ENCODE measurements at regions not wholly inside any gene's neighbourhood (a gene's known extent, or its start where the extent isn't known, plus 50 kb on each side); places are given as distances from the start of the nearest gene placed in this dataset.
"Not testable (repeated sequence)": the region's sequence is repeated elsewhere in the genome, so short reads cannot be mapped to it uniquely, and the experiment has no call there.

GRCh38 chr1:56266359-56266758, 313.0 kb downstream of the PLPP3 start:
- DNase-seq (ENCODE audit: low spot score) = no peak

- no peak for DNase-seq (ENCODE audit: low spot score)
Observed at GRCh38 chr1:56265216-56265615, 314.1 kb downstream of the PLPP3 start.

GRCh38 chr1:56263908-56264307, 315.5 kb downstream of the PLPP3 start:
- no peak for DNase-seq (ENCODE audit: low spot score)

- no peak for DNase-seq (ENCODE audit: low spot score)
Observed at GRCh38 chr1:56258371-56258770, 321.0 kb downstream of the PLPP3 start.

GRCh38 chr1:56257726-56258125, 321.6 kb downstream of the PLPP3 start:
- DNase-seq (ENCODE audit: low spot score) = no peak

GRCh38 chr1:56256153-56257000, 323.0 kb downstream of the PLPP3 start:
- DNase-seq (ENCODE audit: low spot score) = no peak

GRCh38 chr1:56255516-56256152, 323.7 kb downstream of the PLPP3 start:
- DNase-seq (ENCODE audit: low spot score) = no peak

GRCh38 chr1:56254130-56254529, 325.2 kb downstream of the PLPP3 start:
- no peak for DNase-seq (ENCODE audit: low spot score)

GRCh38 chr1:56250809-56251208, 328.6 kb downstream of the PLPP3 start:
- DNase-seq (ENCODE audit: low spot score) = no peak

GRCh38 chr1:56249234-56249633, 330.1 kb downstream of the PLPP3 start:
- DNase-seq (ENCODE audit: low spot score) = no peak

- DNase-seq (ENCODE audit: low spot score) = no peak
Observed at GRCh38 chr1:56248138-56248537, 331.2 kb downstream of the PLPP3 start.

GRCh38 chr1:56246726-56247125, 332.6 kb downstream of the PLPP3 start:
- DNase-seq (ENCODE audit: low spot score) = not testable (repeated sequence)

GRCh38 chr1:56240400-56240799, 339.0 kb downstream of the PLPP3 start:
- DNase-seq (ENCODE audit: low spot score) = no peak

GRCh38 chr1:56237491-56238064, 341.8 kb downstream of the PLPP3 start:
- no peak for DNase-seq (ENCODE audit: low spot score)

GRCh38 chr1:56236688-56237087, 342.7 kb downstream of the PLPP3 start:
- DNase-seq (ENCODE audit: low spot score) = no peak

GRCh38 chr1:56235909-56236510, 343.4 kb downstream of the PLPP3 start:
- no peak for DNase-seq (ENCODE audit: low spot score)

- no peak for DNase-seq (ENCODE audit: low spot score)
Observed at GRCh38 chr1:56229186-56229585, 350.2 kb downstream of the PLPP3 start.

- no peak for DNase-seq (ENCODE audit: low spot score)
Observed at GRCh38 chr1:56227886-56228285, 351.5 kb downstream of the PLPP3 start.

- no peak for DNase-seq (ENCODE audit: low spot score)
Observed at GRCh38 chr1:56227401-56227800, 352.0 kb downstream of the PLPP3 start.

GRCh38 chr1:56225964-56226815, 353.2 kb downstream of the PLPP3 start:
- DNase-seq (ENCODE audit: low spot score) = no peak

- DNase-seq (ENCODE audit: low spot score) = no peak
Observed at GRCh38 chr1:56223968-56224367, 355.4 kb downstream of the PLPP3 start.
